MM.1S (cell line): ENCODE measurements at regions not wholly inside any gene's neighbourhood (a gene's known extent, or its start where the extent isn't known, plus 50 kb on each side); places are given as distances from the start of the nearest gene placed in this dataset.

ENCODE experiments used
- DNase-seq: peaks from one replicate; pipeline ENCODE4 v3.0.0-alpha.2; 2015
- H2AFZ ChIP-seq: fragments of 300-600 bp; sonication (generic); 2 replicates; pipeline ENCODE4 v1.6.0; 2016; ENCODE audit warnings: antibody characterized with exemption, low read length
- H3F3A ChIP-seq: fragments of 300-600 bp; sonication (generic); 2 replicates; pipeline ENCODE4 v1.6.1; 2016; ENCODE audit warnings: mild to moderate bottlenecking, antibody characterized with exemption, low read length, moderate library complexity, mixed read lengths; ENCODE audit not compliant: insufficient read depth
- H3K27ac ChIP-seq: fragments of 300-600 bp; sonication (generic); 2 replicates; pipeline ENCODE4 v1.5.1; 2016; ENCODE audit warnings: mild to moderate bottlenecking, low read length
- H3K27me3 ChIP-seq: fragments of 300-600 bp; sonication (generic); replicated peaks from 2 replicates; pipeline ENCODE4 v1.6.0; 2016; ENCODE audit warnings: low read length; ENCODE audit not compliant: insufficient read depth
- H3K36me3 ChIP-seq: fragments of 300-600 bp; sonication (generic); replicated peaks from 2 replicates; pipeline ENCODE4 v1.6.1; 2016; ENCODE audit warnings: mild to moderate bottlenecking, low read length, mixed read lengths; ENCODE audit not compliant: insufficient read depth
- H3K4me1 ChIP-seq: fragments of 300-600 bp; sonication (generic); 2 replicates; pipeline ENCODE4 v1.6.1; 2016; ENCODE audit warnings: low read length, mixed read lengths
- H3K4me2 ChIP-seq: fragments of 300-600 bp; sonication (generic); 2 replicates; pipeline ENCODE4 v1.6.0; 2016; ENCODE audit warnings: low read depth, low read length
- H3K4me3 ChIP-seq: fragments of 300-600 bp; sonication (generic); 2 replicates; pipeline ENCODE4 v1.5.1; 2016; ENCODE audit warnings: low read length, mixed read lengths
- H3K79me2 ChIP-seq: fragments of 300-600 bp; sonication (generic); 2 replicates; pipeline ENCODE4 v1.6.1; 2016; ENCODE audit warnings: mixed run types, low read length, mixed read lengths
- H3K9ac ChIP-seq: fragments of 300-600 bp; sonication (generic); 2 replicates; pipeline ENCODE4 v1.6.1; 2016; ENCODE audit warnings: low read length, mixed read lengths
- H3K9me2 ChIP-seq: fragments of 300-600 bp; sonication (generic); replicated peaks from 2 replicates; pipeline ENCODE4 v1.6.1; 2016; ENCODE audit warnings: mild to moderate bottlenecking, low read length, mixed read lengths; ENCODE audit not compliant: insufficient read depth
- H3K9me3 ChIP-seq: fragments of 300-600 bp; sonication (generic); replicated peaks from 2 replicates; pipeline ENCODE4 v1.6.1; 2016; ENCODE audit warnings: mild to moderate bottlenecking, low read length, mixed read lengths; ENCODE audit not compliant: insufficient read depth
- H4K20me1 ChIP-seq: fragments of 300-600 bp; sonication (generic); 2 replicates; pipeline ENCODE4 v1.6.1; 2016; ENCODE audit warnings: mild to moderate bottlenecking, low read length, moderate library complexity, mixed read lengths; ENCODE audit not compliant: insufficient read depth
- CTCF ChIP-seq: fragments of 300-600 bp; sonication (generic); IDR thresholded peaks from 2 replicates; pipeline ENCODE4 v1.5.1; 2016; ENCODE audit warnings: antibody characterized with exemption, low read length, mixed read lengths
- EZH2 ChIP-seq: fragments of 300-600 bp; sonication (generic); optimal IDR thresholded peaks from 2 replicates; pipeline ENCODE3; 2017; ENCODE audit warnings: low read depth, mild to moderate bottlenecking, antibody characterized with exemption, low read length, mixed read lengths
- EZH2phosphoT487 ChIP-seq: fragments of 300-600 bp; sonication (generic); IDR thresholded peaks from 2 replicates; pipeline ENCODE4 v1.6.1; 2018; ENCODE audit warnings: antibody characterized with exemption, low read length

GRCh38 chr4:31620476-31620875 lies 900.3 kb downstream of the PCDH7 start:
- no peak for TF ChIP-seq EZH2phosphoT487
- no peaks in the 10 kb centered on the region for H3K27me3 ChIP-seq
- no peaks in the 10 kb centered on the region; the same call in 1 of the 2 replicates for H3F3A ChIP-seq
- no peaks in the 10 kb centered on the region for H3K9me3 ChIP-seq
- DNase-seq: no peak
- no peak overlapping the region for H3K9ac ChIP-seq
- H3K4me1 ChIP-seq: no peaks in the 10 kb centered on the region
- no peaks in the 10 kb centered on the region for H4K20me1 ChIP-seq
- no peak overlapping the region for H3K4me3 ChIP-seq
- no peaks in the 10 kb centered on the region for H3K79me2 ChIP-seq
- H3K4me2 ChIP-seq: no peak overlapping the region
- H2AFZ ChIP-seq: no peak overlapping the region
- H3K36me3 ChIP-seq: no peaks in the 10 kb centered on the region
- H3K9me2 ChIP-seq: no peaks in the 10 kb centered on the region
- H3K27ac ChIP-seq: no peak overlapping the region

DNA sequence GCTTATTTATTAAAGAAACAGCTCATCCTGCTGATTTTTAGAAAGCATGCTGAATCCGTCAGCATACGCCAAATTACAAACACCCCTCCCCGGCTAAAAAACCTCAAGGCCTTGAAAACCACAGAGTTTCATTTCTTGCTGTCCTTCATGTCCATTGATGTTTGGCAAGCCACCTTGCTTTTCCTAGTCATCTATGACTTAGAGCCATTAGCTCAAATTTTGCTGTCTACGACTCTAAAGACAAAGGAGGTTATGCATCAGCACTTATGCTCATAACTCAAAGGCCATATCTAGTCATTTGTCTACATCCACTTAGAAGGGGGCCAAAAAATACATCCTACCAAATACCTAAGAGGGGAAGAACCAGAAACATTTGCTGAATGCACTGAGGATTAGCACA lies 925.1 kb downstream of the PCDH7 start:
- Histone ChIP-seq H3K27me3 (no peaks in the 10 kb centered on the region), H3F3A (no peaks in the 10 kb centered on the region), H3K4me1 (no peaks in the 10 kb centered on the region), H2AFZ (no peak overlapping the region), H3K79me2 (no peaks in the 10 kb centered on the region), H3K9me3 (no peaks in the 10 kb centered on the region), H3K4me3 (no peak overlapping the region), H3K36me3 (no peaks in the 10 kb centered on the region), H3K9ac (no peak overlapping the region), H3K27ac (no peak overlapping the region), H4K20me1 (no peaks in the 10 kb centered on the region), H3K4me2 (no peak overlapping the region), H3K9me2 (no peaks in the 10 kb centered on the region)
- peak; percentile 10 for DNase-seq
- TF ChIP-seq CTCF: no peak
- no peak for TF ChIP-seq EZH2phosphoT487
- no peak for TF ChIP-seq EZH2

- DNase-seq: no peak
- Histone ChIP-seq H3F3A (no peaks in the 10 kb centered on the region), H2AFZ (no peak overlapping the region), H4K20me1 (no peaks in the 10 kb centered on the region), H3K4me2 (no peak overlapping the region), H3K9ac (no peak overlapping the region), H3K27ac (no peak overlapping the region), H3K4me3 (no peak overlapping the region), H3K36me3 (no peaks in the 10 kb centered on the region), H3K27me3 (no peaks in the 10 kb centered on the region), H3K4me1 (no peaks in the 10 kb centered on the region), H3K9me3 (no peaks in the 10 kb centered on the region), H3K9me2 (no peaks in the 10 kb centered on the region), H3K79me2 (no peaks in the 10 kb centered on the region)
- no peak for TF ChIP-seq EZH2phosphoT487
- no peak for TF ChIP-seq CTCF
- TF ChIP-seq EZH2: no peak
These were observed 927.6 kb downstream of the PCDH7 start for GRCh38 chr4:31647786-31648185.

GRCh38 chr4:31649878-31650277 lies 929.7 kb downstream of the PCDH7 start:
- no peaks in the 10 kb centered on the region for H3K4me1 ChIP-seq
- no peaks in the 10 kb centered on the region for H3K79me2 ChIP-seq
- H3K9me2 ChIP-seq: no peaks in the 10 kb centered on the region
- H3K9me3 ChIP-seq: no peaks in the 10 kb centered on the region
- H4K20me1 ChIP-seq: no peaks in the 10 kb centered on the region
- no peak overlapping the region for H2AFZ ChIP-seq
- H3K4me2 ChIP-seq: no peak overlapping the region
- H3K27ac ChIP-seq: no peak overlapping the region
- H3K27me3 ChIP-seq: no peaks in the 10 kb centered on the region
- DNase-seq: no peak
- no peak overlapping the region for H3K4me3 ChIP-seq
- TF ChIP-seq EZH2phosphoT487: no peak
- TF ChIP-seq EZH2: no peak
- TF ChIP-seq CTCF: no peak
- H3K9ac ChIP-seq: no peak overlapping the region
- H3F3A ChIP-seq: no peaks in the 10 kb centered on the region
- no peaks in the 10 kb centered on the region for H3K36me3 ChIP-seq
